ENCODE measurements at regions not wholly inside any gene's neighbourhood (a gene's known extent, or its start where the extent isn't known, plus 50 kb on each side); places are given as distances from the start of the nearest gene placed in this dataset.

- TF ChIP-seq SP1 (IDR thresholded peaks at IDR 0.05) (no peak), L3MBTL2 (conservative IDR thresholded peaks at IDR 0.05) (no peak), TARDBP (IDR thresholded peaks at IDR 0.05) (no peak)
These were observed 583.9 kb upstream of the KLHL29 start for GRCh38 chr2:22801071-22801470.
